ENCODE measurements at regions not wholly inside any gene's neighbourhood (a gene's known extent, or its start where the extent isn't known, plus 50 kb on each side); places are given as distances from the start of the nearest gene placed in this dataset.

- Histone ChIP-seq H3K4me3 (no peak overlapping the region), H3K27ac (no peak overlapping the region), H3K9me3 (no peaks in the 10 kb centered on the region), H3K27me3 (no peaks in the 10 kb centered on the region), H3K36me3 (no peaks in the 10 kb centered on the region), H3K4me1 (no peaks in the 10 kb centered on the region)
- intact Hi-C loops (cut with DNase I): no loop called here
- no peak for DNase-seq
- 52 to 56% methylated on average over 4 of the region's 4 CpGs for WGBS, 2 donors
- TF ChIP-seq CTCF (IDR thresholded peaks at IDR 0.05) (no peak), POLR2A (IDR thresholded peaks at IDR 0.05) (no peak)
Measured at GRCh38 chr9:31084350-31084749, 1300.1 kb upstream of the ACO1 start.

GRCh38 chr9:31089549-31090221 is 1294.8 kb upstream of the ACO1 start:
- no peaks in the 10 kb centered on the region for H3K4me1 ChIP-seq
- H3K27ac ChIP-seq: no peak overlapping the region
- no peaks in the 10 kb centered on the region for H3K36me3 ChIP-seq
- H3K4me3 ChIP-seq: no peak overlapping the region
- intact Hi-C loops (cut with DNase I): no loop called here
- DNase-seq: no peak
- H3K9me3 ChIP-seq: no peaks in the 10 kb centered on the region
- no peak for TF ChIP-seq CTCF (IDR thresholded peaks at IDR 0.05)
- TF ChIP-seq POLR2A (IDR thresholded peaks at IDR 0.05): no peak
- H3K27me3 ChIP-seq: no peaks in the 10 kb centered on the region

- no peak overlapping the region for H3K27ac ChIP-seq
- DNase-seq: no peak
Measured at GRCh38 chr9:31100311-31100710, 1284.1 kb upstream of the ACO1 start.

GRCh38 chr9:31103836-31104235 is 1280.6 kb upstream of the ACO1 start:
- Histone ChIP-seq H3K36me3 (no peaks in the 10 kb centered on the region), H3K27ac (no peak overlapping the region), H3K9me3 (no peaks in the 10 kb centered on the region), H3K4me3 (no peak overlapping the region), H3K4me1 (no peaks in the 10 kb centered on the region), H3K27me3 (no peaks in the 10 kb centered on the region)
- DNase-seq: no peak
- intact Hi-C loops (cut with DNase I): no loop called here
- TF ChIP-seq POLR2A (IDR thresholded peaks at IDR 0.05) (no peak), CTCF (IDR thresholded peaks at IDR 0.05) (no peak)

More at GRCh38 chr9:31100311-31100710, 1284.1 kb upstream of the ACO1 start:
- Histone ChIP-seq H3K4me3 (no peak overlapping the region), H3K36me3 (no peaks in the 10 kb centered on the region), H3K9me3 (no peaks in the 10 kb centered on the region), H3K4me1 (no peaks in the 10 kb centered on the region), H3K27me3 (no peaks in the 10 kb centered on the region)
- intact Hi-C loops (cut with DNase I): no loop called here
- WGBS, 2 donors: 44 to 47% methylated on average over 1 of the region's 1 CpG
- TF ChIP-seq POLR2A (IDR thresholded peaks at IDR 0.05) (no peak), CTCF (IDR thresholded peaks at IDR 0.05) (no peak)

- intact Hi-C loops (cut with DNase I): no loop called here
Measured at GRCh38 chr9:31104249-31104648, 1280.2 kb upstream of the ACO1 start.

More at GRCh38 chr9:31104249-31104648, 1280.2 kb upstream of the ACO1 start:
- H3K9me3 ChIP-seq: no peaks in the 10 kb centered on the region
- H3K4me1 ChIP-seq: no peaks in the 10 kb centered on the region
- no peak for DNase-seq
- WGBS, 2 donors: 47 to 72% methylated on average over 4 of the region's 4 CpGs
- H3K36me3 ChIP-seq: no peaks in the 10 kb centered on the region
- TF ChIP-seq POLR2A (IDR thresholded peaks at IDR 0.05) (no peak), CTCF (IDR thresholded peaks at IDR 0.05) (no peak)
- H3K27me3 ChIP-seq: no peaks in the 10 kb centered on the region
- no peak overlapping the region for H3K4me3 ChIP-seq
- no peak overlapping the region for H3K27ac ChIP-seq
